GM21526 (cell line): ENCODE measurements at regions not wholly inside any gene's neighbourhood (a gene's known extent, or its start where the extent isn't known, plus 50 kb on each side); places are given as distances from the start of the nearest gene placed in this dataset.
"Not testable (repeated sequence)": the region's sequence is repeated elsewhere in the genome, so short reads cannot be mapped to it uniquely, and the experiment has no call there.

Source experiments
- ATAC-seq: cut with Tn5 transposase; IDR thresholded peaks from one replicate; pipeline ENCODE4 v1.9.1; 2021; ENCODE audit warnings: moderate library complexity; ENCODE audit not compliant: unreplicated experiment, low FRiP score

- no peak for ATAC-seq
Measured at GRCh38 chr5:54404568-54404967, 50.9 kb upstream of the HSPB3 start.

- ATAC-seq = no peak
Measured at GRCh38 chr5:54403885-54404416, 51.5 kb upstream of the HSPB3 start.

GRCh38 chr5:54403121-54403520 is 52.4 kb upstream of the HSPB3 start:
- ATAC-seq = no peak

- ATAC-seq = peak; percentile 93
Measured at GRCh38 chr5:54401515-54401914, 54.0 kb upstream of the HSPB3 start.

GRCh38 chr5:54398191-54398590 is 57.3 kb upstream of the HSPB3 start:
- ATAC-seq = no peak

GRCh38 chr5:54397420-54397819 is 58.1 kb upstream of the HSPB3 start:
- ATAC-seq = no peak

- ATAC-seq = not testable (repeated sequence)
Measured at GRCh38 chr5:54393007-54393406, 62.5 kb upstream of the HSPB3 start.

- ATAC-seq = no peak
Measured at GRCh38 chr5:54390539-54391031, 64.9 kb upstream of the HSPB3 start.

- no peak for ATAC-seq
Measured at GRCh38 chr5:54390015-54390414, 65.5 kb upstream of the HSPB3 start.

- ATAC-seq = not testable (repeated sequence)
Measured at GRCh38 chr5:54389399-54389798, 66.1 kb upstream of the HSPB3 start.

GRCh38 chr5:54388811-54389210 is 66.7 kb upstream of the HSPB3 start:
- no peak for ATAC-seq

GRCh38 chr5:54388409-54388808 is 67.1 kb upstream of the HSPB3 start:
- no peak for ATAC-seq

GRCh38 chr5:54387659-54388232 is 67.8 kb upstream of the HSPB3 start:
- peak; percentile 45 for ATAC-seq

- ATAC-seq = no peak
Measured at GRCh38 chr5:54387031-54387430, 68.5 kb upstream of the HSPB3 start.

GRCh38 chr5:54385994-54386393 is 69.5 kb upstream of the HSPB3 start:
- ATAC-seq = no peak

GRCh38 chr5:54384356-54384933 is 71.1 kb upstream of the HSPB3 start:
- ATAC-seq = no peak

GRCh38 chr5:54383941-54384340 is 71.6 kb upstream of the HSPB3 start:
- ATAC-seq = no peak

GRCh38 chr5:54383225-54383901 is 72.1 kb upstream of the HSPB3 start:
- ATAC-seq = no peak

- ATAC-seq = not testable (repeated sequence)
Measured at GRCh38 chr5:54381319-54381718, 70.9 kb upstream of the ARL15 start.

- ATAC-seq = no peak
Measured at GRCh38 chr5:54379590-54379989, 69.2 kb upstream of the ARL15 start.

GRCh38 chr5:54378707-54379106 is 68.3 kb upstream of the ARL15 start:
- ATAC-seq = no peak

- not testable (repeated sequence) for ATAC-seq
Measured at GRCh38 chr5:54377339-54377738, 67.0 kb upstream of the ARL15 start.
